ENCODE measurements at regions not wholly inside any gene's neighbourhood (a gene's known extent, or its start where the extent isn't known, plus 50 kb on each side); places are given as distances from the start of the nearest gene placed in this dataset.

DNA sequence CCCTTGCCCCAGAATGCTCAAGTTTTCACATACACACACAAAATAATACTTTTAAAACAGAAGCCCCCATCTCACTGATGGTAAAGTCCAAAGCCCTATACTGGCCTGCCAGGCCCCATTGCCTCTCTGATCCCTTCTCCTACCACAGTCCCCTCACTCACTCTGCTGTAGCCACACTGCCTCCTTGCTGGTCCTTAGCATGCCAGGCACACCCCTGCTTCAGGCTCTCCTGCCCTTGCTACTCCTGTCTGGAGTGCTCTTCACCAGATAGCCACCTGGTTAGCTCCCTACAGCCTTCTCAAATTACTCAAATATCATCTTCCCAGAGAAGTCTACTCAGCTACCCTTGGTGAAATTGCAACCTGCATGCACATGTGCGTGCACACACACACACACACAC is 177.5 kb downstream of the C5orf15 start:
- TF ChIP-seq, protein P1, sequence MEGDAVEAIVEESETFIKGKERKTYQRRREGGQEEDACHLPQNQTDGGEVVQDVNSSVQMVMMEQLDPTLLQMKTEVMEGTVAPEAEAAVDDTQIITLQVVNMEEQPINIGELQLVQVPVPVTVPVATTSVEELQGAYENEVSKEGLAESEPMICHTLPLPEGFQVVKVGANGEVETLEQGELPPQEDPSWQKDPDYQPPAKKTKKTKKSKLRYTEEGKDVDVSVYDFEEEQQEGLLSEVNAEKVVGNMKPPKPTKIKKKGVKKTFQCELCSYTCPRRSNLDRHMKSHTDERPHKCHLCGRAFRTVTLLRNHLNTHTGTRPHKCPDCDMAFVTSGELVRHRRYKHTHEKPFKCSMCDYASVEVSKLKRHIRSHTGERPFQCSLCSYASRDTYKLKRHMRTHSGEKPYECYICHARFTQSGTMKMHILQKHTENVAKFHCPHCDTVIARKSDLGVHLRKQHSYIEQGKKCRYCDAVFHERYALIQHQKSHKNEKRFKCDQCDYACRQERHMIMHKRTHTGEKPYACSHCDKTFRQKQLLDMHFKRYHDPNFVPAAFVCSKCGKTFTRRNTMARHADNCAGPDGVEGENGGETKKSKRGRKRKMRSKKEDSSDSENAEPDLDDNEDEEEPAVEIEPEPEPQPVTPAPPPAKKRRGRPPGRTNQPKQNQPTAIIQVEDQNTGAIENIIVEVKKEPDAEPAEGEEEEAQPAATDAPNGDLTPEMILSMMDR (IDR thresholded peaks at IDR 0.05; ENCODE audit: low read length): no peak
- TF ChIP-seq EZH2 (IDR thresholded peaks at IDR 0.05; ENCODE audit: borderline replicate concordance, low read length): no peak

Measured in OCI-LY1 (cell line).